Neural cell (in vitro differentiated cells): ENCODE measurements at regions not wholly inside any gene's neighbourhood (a gene's known extent, or its start where the extent isn't known, plus 50 kb on each side); places are given as distances from the start of the nearest gene placed in this dataset.

Experiments
- EP300 ChIP-seq: fragments of 450-650 bp; conservative IDR thresholded peaks from 2 replicates; pipeline ENCODE4 v1.6.1; 2014; ENCODE audit warnings: antibody characterized with exemption, mild to moderate bottlenecking, moderate library complexity; ENCODE audit not compliant: poor library complexity, severe bottlenecking
- EZH2 ChIP-seq: fragments of 200-600, 300-800 bp; shearing (Covaris generic), sonication (generic); IDR thresholded peaks from 2 replicates; pipeline ENCODE4 v1.6.1; 2014; ENCODE audit warnings: antibody characterized with exemption, low read length, borderline replicate concordance, mild to moderate bottlenecking; ENCODE audit not compliant: insufficient read depth, poor library complexity, severe bottlenecking
- MXI1 ChIP-seq: fragments of 450-650 bp; conservative IDR thresholded peaks from 2 replicates; pipeline ENCODE4 v1.6.1; 2014; ENCODE audit warnings: antibody characterized with exemption, mild to moderate bottlenecking; ENCODE audit not compliant: poor library complexity, severe bottlenecking
- POLR2AphosphoS5 ChIP-seq: IDR thresholded peaks from 2 replicates; pipeline ENCODE4 v1.6.1; 2012
- RAD21 ChIP-seq: fragments of 450-650 bp; conservative IDR thresholded peaks from 2 replicates; pipeline ENCODE4 v1.6.1; 2014; ENCODE audit warnings: antibody characterized with exemption, mild to moderate bottlenecking, moderate library complexity
- REST ChIP-seq: IDR thresholded peaks from 2 replicates; pipeline ENCODE4 v1.6.1; 2012; ENCODE audit warnings: borderline replicate concordance
- SMC3 ChIP-seq: fragments of 450-650 bp; conservative IDR thresholded peaks from 2 replicates; pipeline ENCODE4 v1.6.1; 2014; ENCODE audit warnings: antibody characterized with exemption, mild to moderate bottlenecking, moderate library complexity; ENCODE audit not compliant: poor library complexity
- TAF1 ChIP-seq: IDR thresholded peaks from 2 replicates; pipeline ENCODE4 v1.6.1; 2012; ENCODE audit warnings: low read depth
- TF ChIP-seq, protein P1 (sequence below): fragments of 450-650 bp; IDR thresholded peaks from 2 replicates; pipeline ENCODE4 v1.5.1; 2014; ENCODE audit warnings: antibody characterized with exemption, mild to moderate bottlenecking, moderate library complexity; ENCODE audit not compliant: poor library complexity, severe bottlenecking

- TF ChIP-seq, protein P1, sequence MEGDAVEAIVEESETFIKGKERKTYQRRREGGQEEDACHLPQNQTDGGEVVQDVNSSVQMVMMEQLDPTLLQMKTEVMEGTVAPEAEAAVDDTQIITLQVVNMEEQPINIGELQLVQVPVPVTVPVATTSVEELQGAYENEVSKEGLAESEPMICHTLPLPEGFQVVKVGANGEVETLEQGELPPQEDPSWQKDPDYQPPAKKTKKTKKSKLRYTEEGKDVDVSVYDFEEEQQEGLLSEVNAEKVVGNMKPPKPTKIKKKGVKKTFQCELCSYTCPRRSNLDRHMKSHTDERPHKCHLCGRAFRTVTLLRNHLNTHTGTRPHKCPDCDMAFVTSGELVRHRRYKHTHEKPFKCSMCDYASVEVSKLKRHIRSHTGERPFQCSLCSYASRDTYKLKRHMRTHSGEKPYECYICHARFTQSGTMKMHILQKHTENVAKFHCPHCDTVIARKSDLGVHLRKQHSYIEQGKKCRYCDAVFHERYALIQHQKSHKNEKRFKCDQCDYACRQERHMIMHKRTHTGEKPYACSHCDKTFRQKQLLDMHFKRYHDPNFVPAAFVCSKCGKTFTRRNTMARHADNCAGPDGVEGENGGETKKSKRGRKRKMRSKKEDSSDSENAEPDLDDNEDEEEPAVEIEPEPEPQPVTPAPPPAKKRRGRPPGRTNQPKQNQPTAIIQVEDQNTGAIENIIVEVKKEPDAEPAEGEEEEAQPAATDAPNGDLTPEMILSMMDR: no peak
- TF ChIP-seq RAD21: no peak
- no peak for TF ChIP-seq REST
- no peak for TF ChIP-seq EP300
- no peak for TF ChIP-seq POLR2AphosphoS5
- no peak for TF ChIP-seq EZH2
- TF ChIP-seq SMC3: no peak
- TF ChIP-seq TAF1: no peak
- TF ChIP-seq MXI1: no peak
Measured at GRCh38 chr3:153639631-153640030, 477.6 kb downstream of the RAP2B start.
